ENCODE measurements at regions not wholly inside any gene's neighbourhood (a gene's known extent, or its start where the extent isn't known, plus 50 kb on each side); places are given as distances from the start of the nearest gene placed in this dataset.

GRCh38 chr5:164207646-164208045 lies 702.2 kb downstream of the MAT2B start:
- Histone ChIP-seq H4K20me1 (ENCODE audit: insufficient read depth, poor library complexity, severe bottlenecking) (no peaks in the 10 kb centered on the region), H3K27ac (no peak overlapping the region), H3K9me2 (replicated peaks; ENCODE audit: insufficient read depth) (no peaks in the 10 kb centered on the region), H3K4me3 (no peak overlapping the region), H3K79me2 (no peaks in the 10 kb centered on the region), H3K27me3 (no peaks in the 10 kb centered on the region), H3K9me3 (ENCODE audit: low read depth) (no peaks in the 10 kb centered on the region), H3K4me1 (ENCODE audit: insufficient read depth) (no peaks in the 10 kb centered on the region), H3K4me2 (no peak overlapping the region), H2AFZ (no peak overlapping the region), H3K36me3 (replicated peaks; ENCODE audit: insufficient read depth, low read depth) (no peaks in the 10 kb centered on the region)
- WGBS (ENCODE audit: low lambda C conversion rate, missing lambda C conversion rate), result 93% methylated on average over 3 of the region's 3 CpGs
- TF ChIP-seq, protein P1, sequence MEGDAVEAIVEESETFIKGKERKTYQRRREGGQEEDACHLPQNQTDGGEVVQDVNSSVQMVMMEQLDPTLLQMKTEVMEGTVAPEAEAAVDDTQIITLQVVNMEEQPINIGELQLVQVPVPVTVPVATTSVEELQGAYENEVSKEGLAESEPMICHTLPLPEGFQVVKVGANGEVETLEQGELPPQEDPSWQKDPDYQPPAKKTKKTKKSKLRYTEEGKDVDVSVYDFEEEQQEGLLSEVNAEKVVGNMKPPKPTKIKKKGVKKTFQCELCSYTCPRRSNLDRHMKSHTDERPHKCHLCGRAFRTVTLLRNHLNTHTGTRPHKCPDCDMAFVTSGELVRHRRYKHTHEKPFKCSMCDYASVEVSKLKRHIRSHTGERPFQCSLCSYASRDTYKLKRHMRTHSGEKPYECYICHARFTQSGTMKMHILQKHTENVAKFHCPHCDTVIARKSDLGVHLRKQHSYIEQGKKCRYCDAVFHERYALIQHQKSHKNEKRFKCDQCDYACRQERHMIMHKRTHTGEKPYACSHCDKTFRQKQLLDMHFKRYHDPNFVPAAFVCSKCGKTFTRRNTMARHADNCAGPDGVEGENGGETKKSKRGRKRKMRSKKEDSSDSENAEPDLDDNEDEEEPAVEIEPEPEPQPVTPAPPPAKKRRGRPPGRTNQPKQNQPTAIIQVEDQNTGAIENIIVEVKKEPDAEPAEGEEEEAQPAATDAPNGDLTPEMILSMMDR (IDR thresholded peaks at IDR 0.05; ENCODE audit: poor library complexity), result no peak
- no peak for TF ChIP-seq EZH2phosphoT487 (IDR thresholded peaks at IDR 0.05; ENCODE audit: low read depth, severe bottlenecking, unreplicated experiment)
- TF ChIP-seq EZH2 (IDR thresholded peaks at IDR 0.05; ENCODE audit: borderline replicate concordance), result no peak
- no peak for DNase-seq (ENCODE audit: low spot score)

GRCh38 chr5:164210491-164210890 lies 705.1 kb downstream of the MAT2B start:
- H3K4me1 ChIP-seq (ENCODE audit: insufficient read depth), result no peaks in the 10 kb centered on the region
- WGBS (ENCODE audit: low lambda C conversion rate, missing lambda C conversion rate), result 66% methylated on average over 3 of the region's 3 CpGs
- no peaks in the 10 kb centered on the region for H3K79me2 ChIP-seq
- no peaks in the 10 kb centered on the region for H3K9me2 ChIP-seq (replicated peaks; ENCODE audit: insufficient read depth)
- no peaks in the 10 kb centered on the region for H3K36me3 ChIP-seq (replicated peaks; ENCODE audit: insufficient read depth, low read depth)
- H3K4me2 ChIP-seq, result no peak overlapping the region
- no peaks in the 10 kb centered on the region for H4K20me1 ChIP-seq (ENCODE audit: insufficient read depth, poor library complexity, severe bottlenecking)
- TF ChIP-seq EZH2 (IDR thresholded peaks at IDR 0.05; ENCODE audit: borderline replicate concordance), result no peak
- TF ChIP-seq, protein P1 (IDR thresholded peaks at IDR 0.05; ENCODE audit: poor library complexity), result no peak
- no peak for TF ChIP-seq EZH2phosphoT487 (IDR thresholded peaks at IDR 0.05; ENCODE audit: low read depth, severe bottlenecking, unreplicated experiment)
- no peak overlapping the region for H2AFZ ChIP-seq
- DNase-seq (ENCODE audit: low spot score), result no peak
- H3K27ac ChIP-seq, result no peak overlapping the region
- no peak overlapping the region for H3K4me3 ChIP-seq
- no peaks in the 10 kb centered on the region for H3K27me3 ChIP-seq
- H3K9me3 ChIP-seq (ENCODE audit: low read depth), result no peaks in the 10 kb centered on the region

DNA sequence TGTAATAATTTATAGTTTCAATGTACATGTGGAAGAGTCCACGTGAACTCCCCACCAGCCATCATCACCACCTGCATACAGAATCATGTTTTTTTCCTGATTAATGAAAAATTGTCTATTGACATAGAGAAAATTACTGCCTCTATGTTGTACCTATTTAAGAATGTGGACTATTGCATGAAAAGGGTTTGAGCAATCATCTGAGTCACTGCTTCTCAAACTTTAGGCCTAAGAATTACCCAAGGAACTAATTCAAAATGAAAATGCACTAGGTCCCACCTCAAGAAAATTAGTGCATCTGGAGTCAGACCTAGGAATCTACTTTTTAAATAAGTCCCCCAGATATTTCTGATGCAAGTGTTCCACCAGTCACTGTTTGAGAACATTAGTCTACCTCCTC lies 709.3 kb downstream of the MAT2B start:
- no peaks in the 10 kb centered on the region for H3K27me3 ChIP-seq
- no peak for DNase-seq (ENCODE audit: low spot score)
- H3K9me3 ChIP-seq (ENCODE audit: low read depth), result no peaks in the 10 kb centered on the region
- no peak overlapping the region for H3K4me2 ChIP-seq
- 92% methylated on average over 1 of the region's 1 CpG for WGBS (ENCODE audit: low lambda C conversion rate, missing lambda C conversion rate)
- no peaks in the 10 kb centered on the region for H3K4me1 ChIP-seq (ENCODE audit: insufficient read depth)
- H3K9me2 ChIP-seq (replicated peaks; ENCODE audit: insufficient read depth), result no peaks in the 10 kb centered on the region
- no peaks in the 10 kb centered on the region for H3K79me2 ChIP-seq
- TF ChIP-seq, protein P1 (IDR thresholded peaks at IDR 0.05; ENCODE audit: poor library complexity), result no peak
- TF ChIP-seq EZH2phosphoT487 (IDR thresholded peaks at IDR 0.05; ENCODE audit: low read depth, severe bottlenecking, unreplicated experiment) (no peak), EZH2 (IDR thresholded peaks at IDR 0.05; ENCODE audit: borderline replicate concordance) (no peak)
- H2AFZ ChIP-seq, result no peak overlapping the region
- H4K20me1 ChIP-seq (ENCODE audit: insufficient read depth, poor library complexity, severe bottlenecking), result no peaks in the 10 kb centered on the region
- no peak overlapping the region for H3K4me3 ChIP-seq
- no peaks in the 10 kb centered on the region for H3K36me3 ChIP-seq (replicated peaks; ENCODE audit: insufficient read depth, low read depth)
- no peak overlapping the region for H3K27ac ChIP-seq

DNA sequence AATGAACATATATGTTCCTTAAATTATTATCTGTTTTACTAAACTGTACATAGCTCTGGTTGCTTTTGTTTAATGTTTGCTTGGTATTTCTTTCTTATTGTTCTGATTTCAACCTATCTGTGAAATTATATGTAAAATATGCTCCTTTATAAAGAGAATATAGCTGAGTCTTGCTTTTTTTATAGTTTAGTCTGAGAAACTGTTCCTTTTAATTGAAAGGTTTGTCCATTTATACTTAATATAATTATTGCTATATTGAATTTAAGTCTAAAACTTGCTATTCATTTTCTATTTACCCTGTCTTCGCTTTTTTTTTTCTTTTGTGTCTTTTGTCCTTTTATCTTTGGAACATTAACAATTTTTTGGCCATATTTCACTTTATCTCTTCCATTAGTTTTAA lies 712.0 kb downstream of the MAT2B start:
- Histone ChIP-seq H3K9me2 (replicated peaks; ENCODE audit: insufficient read depth) (no peaks in the 10 kb centered on the region), H3K9me3 (ENCODE audit: low read depth) (no peaks in the 10 kb centered on the region), H2AFZ (no peak overlapping the region), H4K20me1 (ENCODE audit: insufficient read depth, poor library complexity, severe bottlenecking) (no peaks in the 10 kb centered on the region), H3K36me3 (replicated peaks; ENCODE audit: insufficient read depth, low read depth) (no peaks in the 10 kb centered on the region), H3K4me3 (no peak overlapping the region), H3K79me2 (no peaks in the 10 kb centered on the region), H3K4me1 (ENCODE audit: insufficient read depth) (no peaks in the 10 kb centered on the region), H3K27ac (no peak overlapping the region), H3K4me2 (no peak overlapping the region), H3K27me3 (no peaks in the 10 kb centered on the region)
- DNase-seq (ENCODE audit: low spot score), result no peak
- TF ChIP-seq EZH2phosphoT487 (IDR thresholded peaks at IDR 0.05; ENCODE audit: low read depth, severe bottlenecking, unreplicated experiment) (no peak), EZH2 (IDR thresholded peaks at IDR 0.05; ENCODE audit: borderline replicate concordance) (no peak)
- TF ChIP-seq, protein P1 (IDR thresholded peaks at IDR 0.05; ENCODE audit: poor library complexity), result no peak
- WGBS (ENCODE audit: low lambda C conversion rate, missing lambda C conversion rate), result 86% methylated on average over 1 of the region's 1 CpG

Data from hepatocyte (in vitro differentiated cells).